Anterior cingulate cortex (tissue), 58 donors: ENCODE measurements at regions not wholly inside any gene's neighbourhood (a gene's known extent, or its start where the extent isn't known, plus 50 kb on each side); places are given as distances from the start of the nearest gene placed in this dataset.
A peak's percentile ranks its signal among the peaks of the same experiment; 100 is the strongest.

Experiments
- DNase-seq, 58 donors: peaks; one replicate each; lab custom pipeline; 2025; lab: John Stamatoyannopoulos, UW

DNA sequence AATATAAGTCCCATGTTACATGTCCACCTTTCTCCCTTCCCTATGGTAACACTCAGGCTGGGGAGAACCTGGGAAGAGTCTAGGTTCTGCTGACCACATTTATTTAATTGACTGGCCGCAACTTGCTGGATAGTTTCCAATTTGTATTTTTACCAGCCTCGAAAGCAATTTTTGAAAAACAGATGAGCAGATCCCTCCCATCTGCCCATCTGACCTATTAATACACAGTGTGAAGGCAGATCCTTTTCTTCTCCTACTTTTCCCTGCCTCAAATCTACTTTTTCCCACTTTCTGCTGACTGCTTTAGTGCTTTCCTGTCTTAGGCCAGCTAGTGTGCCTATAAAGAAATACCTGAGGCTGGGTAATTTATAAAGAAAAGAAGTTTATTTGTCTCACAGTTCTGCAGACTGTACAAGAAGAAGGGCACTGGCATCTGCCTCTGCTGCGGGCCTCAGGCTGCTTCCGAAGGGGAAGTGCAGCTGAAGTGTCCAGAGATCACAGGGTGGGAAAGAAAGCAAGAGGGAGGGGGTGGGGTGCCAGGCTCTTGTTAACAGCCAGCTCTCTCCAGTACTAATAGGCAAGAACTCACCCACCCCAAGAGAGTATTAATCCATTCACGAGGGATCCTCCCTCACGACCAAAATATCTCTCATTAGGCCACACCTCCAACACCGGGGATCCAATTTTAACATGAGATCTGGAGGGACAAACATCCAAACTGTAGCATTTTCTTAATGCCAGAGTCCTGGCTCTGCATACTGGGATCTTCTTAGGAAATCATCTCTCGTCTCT, 336.0 kb upstream of the IGFBP3 start:
- no peak for DNase-seq

DNA sequence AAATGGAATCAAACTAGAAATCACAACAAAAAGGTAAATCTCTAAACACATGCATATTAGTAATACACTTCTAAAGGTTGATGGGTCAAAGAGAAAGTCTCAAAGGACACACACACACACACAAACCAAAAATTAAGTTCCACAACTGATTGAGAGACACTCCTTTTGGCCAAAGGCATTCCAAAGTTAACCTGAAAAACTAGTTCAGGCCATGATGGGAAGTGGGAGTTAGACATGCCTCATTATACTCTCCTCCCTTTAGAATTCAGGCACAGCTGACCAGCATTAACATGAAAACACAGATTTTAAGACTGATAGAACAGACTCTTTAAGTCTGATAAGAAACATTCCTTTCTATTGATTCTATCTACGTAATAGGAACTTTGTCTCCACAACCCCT, 332.4 kb upstream of the IGFBP3 start:
- DNase-seq = no peak

DNA sequence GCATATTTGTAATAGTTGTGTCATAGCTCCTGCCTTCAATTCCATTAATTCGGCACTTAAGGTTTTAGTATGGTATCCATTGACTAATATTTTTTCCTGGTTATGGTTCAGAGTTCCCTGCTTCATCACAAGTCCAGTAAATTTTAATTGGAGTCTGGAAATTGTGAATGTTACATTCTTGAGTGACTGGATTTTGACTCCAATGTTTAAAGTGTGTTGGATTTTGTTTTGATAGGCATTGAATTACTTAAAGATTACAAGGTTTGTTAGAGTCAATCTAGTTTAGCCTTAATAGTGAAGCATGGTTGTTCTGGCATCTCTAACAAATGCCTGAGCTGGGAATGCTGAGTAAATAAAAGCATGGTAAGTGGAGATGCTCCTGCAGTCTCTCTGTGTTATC, 326.6 kb upstream of the IGFBP3 start:
- no peak for DNase-seq

DNA sequence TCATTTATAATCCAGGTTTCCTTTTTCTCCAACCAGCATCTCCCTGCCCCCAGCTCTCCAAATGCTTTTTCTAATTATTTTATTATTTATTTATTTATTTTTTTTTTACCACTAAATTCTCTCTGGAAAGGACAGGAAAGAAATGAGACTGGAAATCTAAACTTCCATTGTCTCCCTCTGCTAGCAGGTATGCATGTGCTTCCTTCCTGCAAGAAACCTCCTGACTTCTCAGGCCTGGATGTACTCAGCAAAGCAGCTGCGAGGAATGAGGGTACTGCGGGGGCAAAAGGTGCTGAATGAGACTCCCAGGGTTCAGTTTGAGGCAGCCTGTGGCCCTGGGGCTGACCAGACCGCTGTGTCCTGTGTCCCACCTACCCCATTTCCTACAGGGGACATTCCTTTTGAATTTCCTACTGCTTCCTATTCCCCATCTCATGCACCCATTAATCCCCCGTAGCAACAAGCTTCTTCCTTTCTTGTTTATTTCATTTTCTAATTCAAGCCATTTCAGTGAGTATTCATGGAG, 324.6 kb upstream of the IGFBP3 start:
- no peak for DNase-seq

DNA sequence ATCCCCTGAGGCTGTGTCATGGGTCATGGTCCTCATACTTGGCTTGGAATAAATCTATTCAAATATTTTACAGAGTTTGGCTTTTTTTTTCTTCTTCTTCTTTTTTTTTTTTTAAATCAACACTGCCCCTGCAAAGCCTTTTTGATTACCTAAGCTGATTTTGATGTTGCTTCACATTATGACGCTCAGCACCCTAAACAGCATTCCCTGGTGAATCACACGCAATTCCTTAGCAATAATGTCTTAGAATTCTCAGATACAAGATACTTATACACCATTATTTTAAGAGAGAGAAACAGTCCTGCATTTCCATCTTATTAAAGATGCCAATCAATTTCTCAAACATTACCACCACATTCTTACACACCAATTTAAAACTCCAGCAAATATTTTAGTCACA, 323.7 kb upstream of the IGFBP3 start:
- no peak for DNase-seq

DNA sequence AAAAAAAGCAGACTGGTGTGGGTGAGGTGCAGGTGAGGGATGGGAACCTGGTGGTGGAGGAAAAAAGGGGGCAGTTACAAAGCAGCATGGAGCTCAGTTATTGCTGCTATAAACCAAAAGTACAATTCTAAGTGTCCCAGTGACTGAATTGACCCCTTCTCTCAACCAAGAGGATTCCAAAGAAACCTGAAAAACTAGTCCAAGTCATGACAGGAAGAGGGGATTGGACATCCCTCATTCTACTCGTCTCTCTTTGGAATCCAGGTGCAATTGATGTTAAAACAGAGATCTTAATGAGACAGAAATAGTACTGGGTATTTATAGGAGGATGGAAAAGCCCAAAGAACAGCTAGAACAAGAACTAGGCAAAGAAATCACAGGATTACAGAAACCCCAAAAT, 322.3 kb upstream of the IGFBP3 start:
- DNase-seq = no peak

DNA sequence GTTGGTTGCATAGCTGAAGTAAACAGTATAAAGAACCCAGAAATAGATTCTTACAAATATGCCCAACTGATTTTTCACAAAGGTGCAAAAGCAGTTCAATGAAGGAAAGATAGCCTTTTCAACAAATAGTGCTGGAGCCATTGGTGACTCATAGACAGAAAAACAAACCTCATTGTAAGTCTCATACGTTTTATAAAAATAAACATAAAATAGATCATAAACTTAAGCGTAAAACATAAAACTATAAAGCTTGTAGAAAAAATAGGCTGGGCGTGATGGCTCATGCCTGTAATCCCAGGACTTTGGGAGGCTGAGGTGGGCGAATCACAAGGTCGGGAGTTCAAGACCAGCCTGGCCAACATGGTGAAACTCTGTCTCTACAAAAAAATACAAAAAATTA, 318.8 kb upstream of the IGFBP3 start:
- no peak for DNase-seq

DNA sequence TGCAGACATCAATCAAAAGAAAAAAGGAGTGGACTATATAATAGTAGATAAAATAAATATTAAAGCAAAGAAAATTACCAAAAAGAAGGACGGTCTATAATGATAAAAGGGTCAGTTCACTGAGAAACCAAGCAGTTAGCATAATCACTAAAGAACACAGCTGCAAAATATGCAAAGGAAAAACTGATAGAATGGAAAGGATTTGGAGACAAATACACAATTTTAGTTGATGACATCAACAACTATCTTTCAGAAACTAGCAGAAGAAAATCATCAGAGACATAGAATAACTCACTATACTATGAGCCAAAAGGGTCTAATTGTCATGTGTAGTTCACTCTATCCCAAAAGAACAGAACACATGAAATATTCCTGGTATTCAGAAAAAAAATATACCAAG, 316.4 kb upstream of the IGFBP3 start:
- DNase-seq = no peak

DNA sequence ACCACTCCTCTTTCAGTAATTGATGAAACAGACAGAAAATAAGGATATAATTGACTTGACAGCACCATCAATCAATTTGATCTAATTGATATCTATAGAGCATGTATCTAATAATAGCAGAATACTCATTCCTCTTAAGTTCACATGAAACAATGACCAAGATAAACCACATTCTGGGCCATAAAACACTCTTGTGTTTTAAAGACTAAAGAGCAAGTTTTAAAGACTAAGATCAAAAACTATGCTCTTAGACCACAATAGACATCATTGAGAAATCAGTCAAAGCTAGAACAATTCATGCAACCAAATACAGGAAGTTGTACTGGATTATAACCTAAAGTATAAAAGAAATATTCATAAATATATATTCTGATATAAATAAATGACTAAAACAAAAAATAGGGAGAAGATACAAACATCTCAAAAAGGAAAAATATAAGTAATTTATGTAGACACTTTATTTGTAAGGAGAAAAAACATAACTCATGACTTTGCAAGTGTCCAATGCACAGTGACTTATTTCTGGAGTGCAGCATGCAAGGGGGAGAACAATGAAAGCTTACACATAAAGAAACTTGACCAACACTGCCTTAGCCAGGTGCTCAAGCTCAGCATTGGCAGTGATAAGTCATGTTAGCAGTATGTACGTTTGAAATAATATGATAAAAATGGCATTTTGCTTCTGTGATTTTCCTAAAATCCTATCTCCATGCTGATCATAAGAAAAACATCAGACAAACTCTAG, 312.7 kb upstream of the IGFBP3 start:
- DNase-seq = no peak

DNA sequence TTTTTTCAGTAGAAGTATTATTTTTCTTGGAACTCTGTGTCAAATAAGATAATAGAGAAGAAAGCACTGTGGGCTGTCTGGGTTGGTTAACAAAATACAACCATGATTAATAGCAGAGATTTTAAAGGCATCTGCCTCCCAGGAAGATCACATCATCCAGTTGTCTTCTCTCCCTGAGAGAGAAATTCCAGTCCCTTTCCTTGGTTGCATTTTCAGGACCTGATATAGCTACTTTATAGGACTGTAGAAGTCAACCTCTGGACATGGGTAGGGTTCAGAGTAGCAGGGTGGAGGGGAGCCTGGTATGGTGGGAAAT, 309.9 kb upstream of the IGFBP3 start:
- no peak for DNase-seq

DNA sequence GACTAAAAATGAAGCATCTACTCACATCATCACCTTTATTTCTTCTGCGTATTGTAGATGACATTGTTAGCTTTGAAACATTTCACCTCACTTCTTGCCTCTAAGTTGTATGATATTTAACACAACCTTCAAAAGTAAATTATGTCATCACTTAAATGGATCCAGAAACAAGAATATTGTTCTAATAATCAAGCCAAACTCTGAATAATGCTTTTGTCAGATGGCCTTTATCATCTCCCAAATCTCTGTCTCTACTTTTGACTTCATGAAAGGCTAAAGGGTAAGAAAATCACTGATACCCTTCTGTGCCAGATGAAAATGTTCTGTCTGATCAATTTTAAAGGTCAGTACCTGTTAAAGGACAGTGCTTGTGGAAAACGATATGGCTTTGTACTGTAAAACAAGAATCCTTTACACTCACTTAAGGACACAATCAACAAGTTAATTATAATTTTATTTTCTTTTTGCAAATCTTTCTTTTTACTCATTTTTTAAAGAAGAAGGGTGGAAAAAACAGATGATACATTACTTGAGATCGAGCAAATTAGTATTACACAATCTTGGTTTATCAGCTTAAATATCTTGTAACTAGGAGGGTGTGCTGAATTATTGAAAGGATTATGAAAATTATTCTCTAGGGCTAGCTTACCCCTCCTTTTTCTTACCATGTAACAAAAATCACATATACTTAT, 309.4 kb upstream of the IGFBP3 start:
- no peak for DNase-seq

DNA sequence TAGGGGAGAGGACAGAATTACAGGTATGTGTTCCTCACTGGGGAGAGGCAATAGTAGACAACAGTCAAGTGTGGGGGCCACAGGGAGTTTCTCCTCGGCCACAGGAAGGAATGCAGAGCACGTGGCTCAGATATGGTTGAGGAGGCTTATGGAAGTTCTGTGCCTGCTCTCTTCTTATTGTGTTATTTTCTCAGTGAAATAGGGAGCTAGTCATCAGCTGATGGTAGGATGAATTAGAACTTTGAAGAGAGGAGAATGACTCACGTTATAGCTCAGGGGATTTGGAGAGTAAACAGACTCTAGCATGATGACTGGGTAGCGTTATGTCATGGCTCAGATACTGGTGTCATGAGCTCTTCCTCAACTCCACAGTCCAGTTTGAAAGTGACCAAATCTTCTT, 308.3 kb upstream of the IGFBP3 start:
- DNase-seq = no peak

DNA sequence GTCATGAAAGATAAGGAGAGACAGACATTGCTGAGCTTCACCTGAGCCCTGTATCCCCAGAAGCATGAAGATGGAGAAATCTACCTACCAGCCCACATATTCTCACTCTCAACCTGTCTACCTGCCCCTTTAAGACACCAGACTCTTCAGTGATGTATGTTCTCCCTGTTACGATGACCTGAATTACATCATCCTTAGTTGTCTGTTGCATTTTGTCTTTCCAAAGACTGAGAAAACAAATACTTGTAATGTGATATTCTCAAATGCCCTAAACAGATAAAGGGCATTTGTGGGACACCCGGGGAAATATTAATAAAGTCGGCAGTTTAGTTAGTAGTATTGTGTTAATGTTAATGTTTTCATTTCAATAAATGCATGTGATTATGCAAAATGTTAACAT, 305.8 kb upstream of the IGFBP3 start:
- DNase-seq = no peak

DNA sequence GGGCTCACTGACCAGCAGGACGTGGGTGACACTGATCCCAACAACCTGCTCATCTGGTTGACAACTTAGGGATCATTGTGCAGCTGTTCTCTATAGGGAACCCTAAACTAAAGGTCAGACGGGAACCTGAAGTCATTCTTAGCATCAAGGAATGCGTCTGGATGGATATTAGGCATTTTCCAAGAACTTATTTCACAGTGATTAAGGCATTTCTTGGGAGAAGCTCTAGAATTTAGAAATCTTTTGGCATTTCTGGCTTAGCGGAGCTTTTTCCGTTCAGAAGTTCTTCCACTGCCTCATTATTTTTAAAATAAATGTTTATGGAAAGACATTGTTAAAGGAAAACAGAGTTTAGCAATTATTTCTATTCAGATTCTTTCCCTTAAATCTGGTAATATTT, 303.3 kb upstream of the IGFBP3 start:
- DNase-seq = no peak

DNA sequence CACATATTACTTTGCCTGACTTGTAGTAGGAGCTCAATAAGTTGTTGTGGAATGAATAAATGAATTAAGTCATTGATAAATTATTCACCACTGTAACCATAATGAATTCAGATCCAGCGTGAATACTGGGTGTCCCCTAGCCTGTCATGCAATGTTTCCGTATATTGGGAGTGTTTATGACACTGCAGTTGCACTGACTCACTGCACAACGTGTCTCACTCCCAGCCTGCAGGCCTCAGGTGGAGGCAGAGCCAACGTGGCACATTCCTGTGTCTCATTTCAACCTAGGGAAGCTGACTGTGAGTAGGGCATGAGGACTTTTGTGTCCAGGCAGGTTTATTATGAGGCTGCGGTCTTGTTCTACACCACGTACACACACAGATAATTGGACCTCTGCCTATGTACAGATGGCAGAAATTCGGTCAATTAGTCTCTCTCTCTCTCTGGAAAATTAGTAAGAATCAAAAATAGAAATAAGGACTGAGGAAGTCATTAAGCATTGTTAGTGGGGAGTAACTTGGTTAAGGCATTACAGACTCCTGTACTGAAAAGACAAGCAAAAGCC, 299.1 kb upstream of the IGFBP3 start:
- no peak for DNase-seq

DNA sequence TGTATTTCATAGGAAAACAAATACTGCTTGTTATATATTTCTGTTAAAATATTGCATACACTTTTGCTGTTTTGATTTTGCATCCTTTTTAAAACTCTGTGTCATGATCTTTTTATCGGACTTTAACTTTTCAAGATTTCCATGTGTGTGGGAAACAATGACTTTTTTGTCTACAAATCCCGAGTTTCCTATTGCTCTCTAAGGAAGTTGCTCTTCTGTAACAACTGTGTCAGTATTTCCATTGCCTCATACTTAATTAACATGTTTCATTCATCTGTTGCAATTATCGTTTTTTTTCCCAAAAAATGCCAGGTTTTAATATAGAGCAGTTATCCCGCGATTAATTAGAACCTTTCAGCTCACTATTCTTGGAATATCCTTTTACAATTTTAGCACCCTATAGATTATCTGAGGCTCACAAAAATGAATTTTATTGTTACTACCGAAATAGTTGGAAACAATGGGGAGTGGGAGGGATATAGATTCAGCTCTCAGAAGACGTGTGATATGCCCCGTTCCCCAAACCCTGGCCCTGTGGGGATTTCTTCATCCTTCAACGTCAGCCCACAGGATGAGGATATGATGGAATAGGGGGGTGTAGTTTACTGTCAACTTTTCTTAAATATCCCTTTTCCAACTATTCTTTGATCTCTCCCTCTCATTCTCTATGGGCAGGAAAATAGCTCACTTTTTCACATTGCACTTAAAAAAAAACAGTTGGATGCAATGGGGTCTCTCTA, 297.6 kb upstream of the IGFBP3 start:
- DNase-seq = no peak

DNA sequence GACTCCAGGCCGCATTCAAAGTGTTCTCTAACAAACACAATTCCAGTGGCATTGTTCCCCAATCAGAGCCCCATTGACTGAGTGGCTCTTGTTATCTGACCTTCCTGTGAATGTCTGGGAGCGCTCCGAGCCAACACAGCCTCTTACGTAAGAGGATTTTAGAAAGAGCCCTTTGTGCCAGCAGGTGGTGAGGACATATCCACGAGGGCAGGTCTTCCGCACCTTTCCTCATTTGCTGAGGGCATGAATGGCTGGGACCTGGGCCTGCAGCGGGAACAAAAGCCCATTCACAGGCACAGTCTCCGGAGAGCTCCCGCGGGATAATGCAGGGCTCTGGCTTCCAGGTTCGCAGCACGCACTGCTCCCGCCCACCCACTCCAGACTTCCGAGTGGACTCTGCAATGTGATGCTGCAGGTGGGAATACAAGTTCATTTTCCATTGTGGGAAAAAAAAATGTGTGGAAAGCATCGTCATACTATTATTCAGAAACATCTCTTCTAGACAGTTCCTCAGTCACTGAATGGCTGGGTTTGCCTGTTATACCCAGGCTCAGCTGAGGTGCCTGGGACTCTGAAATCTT, 295.0 kb upstream of the IGFBP3 start:
- peak in 8 of 58 donors; percentile 1 to 46 (median 10) for DNase-seq

DNA sequence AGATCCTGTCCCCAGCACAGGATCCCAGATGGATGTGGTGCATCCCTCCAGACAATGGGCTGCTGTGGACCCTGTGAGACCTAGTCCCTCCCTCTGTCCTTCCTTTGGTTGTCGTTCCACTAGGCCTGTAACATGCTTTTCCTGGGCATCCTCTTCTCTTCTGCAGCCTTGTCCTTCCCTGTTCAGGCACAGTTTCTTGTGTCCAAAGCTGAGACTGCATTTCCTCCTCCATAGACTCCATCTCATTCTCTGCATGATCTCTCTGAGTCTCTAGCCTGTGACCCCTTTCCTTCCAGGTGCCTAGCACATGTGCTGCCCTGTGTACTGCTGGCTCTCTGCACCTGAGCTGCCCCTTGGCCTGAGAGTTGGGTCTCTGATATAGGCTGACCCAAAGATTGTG, 293.5 kb upstream of the IGFBP3 start:
- DNase-seq = no peak

DNA sequence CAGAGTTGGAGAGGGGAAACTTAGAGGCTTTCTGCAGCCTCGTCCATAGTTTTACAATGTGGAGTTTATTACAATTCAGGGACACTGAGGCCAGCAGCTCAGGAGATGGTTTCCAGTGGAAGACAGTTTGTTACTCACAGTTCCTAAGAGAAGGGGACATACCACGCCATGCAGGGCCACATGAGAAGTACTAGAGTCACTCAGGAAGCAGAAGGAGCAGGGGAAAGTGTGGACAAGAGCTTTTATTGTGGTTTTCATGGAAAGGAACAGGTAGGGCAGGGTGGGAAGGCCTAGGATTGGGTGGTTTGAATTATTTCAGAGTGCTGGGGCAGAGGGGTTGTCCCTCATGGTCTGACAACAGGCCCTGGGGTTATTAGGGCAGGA, 292.1 kb upstream of the IGFBP3 start:
- no peak for DNase-seq
